H1 (cell line): ENCODE measurements at regions not wholly inside any gene's neighbourhood (a gene's known extent, or its start where the extent isn't known, plus 50 kb on each side); places are given as distances from the start of the nearest gene placed in this dataset.

Source experiments
- CTCF ChIA-PET: fragments of 300-600 bp; sonication (Branson Sonifier 250); formaldehyde crosslinking; loops from one replicate; lab custom pipeline; 2021; ENCODE audit not compliant: partially characterized antibody; lab: Charles Lee
- POLR2A ChIA-PET: fragments of 300-600 bp; sonication (Branson Sonifier 250); formaldehyde crosslinking; loops from one replicate; lab custom pipeline; 2021; ENCODE audit warnings: inconsistent platforms; ENCODE audit not compliant: partially characterized antibody; lab: Charles Lee
- DNase-seq, 2 experiments: peaks; one replicate each; pipeline versions ENCODE4 v3.0.0 to v3.0.0-alpha.2; 2010 to 2022; ENCODE audit warnings: low spot score in 2 of 2, low read depth in 1 of 2, mixed read lengths in 1 of 2
- FAIRE-seq: peaks from 2 replicates; lab custom pipeline; 2011; peaks lifted over from hg19 to GRCh38; lab: Jason Lieb, UNC
- H2AFZ ChIP-seq: 2 replicates; pipeline ENCODE4 v1.8.1; 2012; ENCODE audit warnings: low read length, inconsistent platforms
- H2AK5ac ChIP-seq: 2 replicates; pipeline ENCODE4 v1.6.1; 2013; ENCODE audit warnings: low read depth, low read length
- H2BK120ac ChIP-seq: replicated peaks from 2 replicates; pipeline ENCODE3; 2013; ENCODE audit warnings: low read depth, low read length, inconsistent platforms
- H2BK12ac ChIP-seq: 2 replicates; pipeline ENCODE4 v1.6.1; 2013; ENCODE audit warnings: low read depth, low read length
- H2BK15ac ChIP-seq: 2 replicates; pipeline ENCODE4 v1.6.1; 2013; ENCODE audit warnings: low read length
- H2BK20ac ChIP-seq: 2 replicates; pipeline ENCODE4 v1.6.1; 2013; ENCODE audit warnings: low read length
- H2BK5ac ChIP-seq: 2 replicates; pipeline ENCODE4 v1.6.1; 2013; ENCODE audit warnings: low read depth, low read length
- H3K14ac ChIP-seq: 2 replicates; pipeline ENCODE4 v1.6.1; 2013; ENCODE audit warnings: inconsistent platforms; ENCODE audit not compliant: insufficient read length
- H3K18ac ChIP-seq: 2 replicates; pipeline ENCODE4 v1.6.1; 2013; ENCODE audit warnings: low read length; ENCODE audit errors: extremely low read depth
- H3K23ac ChIP-seq: 2 replicates; pipeline ENCODE4 v1.6.1; 2013; ENCODE audit warnings: inconsistent platforms; ENCODE audit not compliant: insufficient read length
- H3K23me2 ChIP-seq: 2 replicates; pipeline ENCODE4 v1.6.1; 2013; ENCODE audit warnings: low read depth, low read length
- H3K27ac ChIP-seq: 2 replicates; pipeline ENCODE4 v1.6.1; 2011; ENCODE audit warnings: low read depth, low read length, inconsistent platforms
- H3K27me3 ChIP-seq, 4 experiments: replicated peaks in 1 of 4; 1 replicate in 1 of 4; 2 replicates in 3 of 4; pipeline versions ENCODE4 v1.6.1 to v1.8.1; 2011 to 2013; ENCODE audit warnings: low read length in 3 of 4, mild to moderate bottlenecking in 3 of 4, inconsistent platforms in 2 of 4, mixed read lengths in 2 of 4, moderate library complexity in 1 of 4; ENCODE audit not compliant: control insufficient read depth in 3 of 4, insufficient read depth in 3 of 4; ENCODE audit errors: extremely low read depth in 1 of 4
- H3K36me3 ChIP-seq, 4 experiments: 2 replicates each; pipeline versions ENCODE4 v1.6.1 to v1.8.1; 2011 to 2013; ENCODE audit warnings: mild to moderate bottlenecking in 4 of 4, low read length in 3 of 4, moderate library complexity in 2 of 4, control low read depth in 1 of 4, inconsistent platforms in 1 of 4; ENCODE audit not compliant: insufficient read depth in 4 of 4, control insufficient read depth in 2 of 4
- H3K4ac ChIP-seq: replicated peaks from 2 replicates; pipeline ENCODE3; 2013; ENCODE audit warnings: low read length, low read depth, mixed read lengths, inconsistent platforms; ENCODE audit not compliant: insufficient read length
- H3K4me1 ChIP-seq, 4 experiments: replicated peaks in 1 of 4; 1 replicate in 1 of 4; 2 replicates in 3 of 4; pipeline versions ENCODE4 v1.6.1 to v1.8.1; 2011 to 2013; ENCODE audit warnings: low read length in 3 of 4, inconsistent platforms in 2 of 4, mixed read lengths in 1 of 4; ENCODE audit not compliant: insufficient read depth in 4 of 4, control insufficient read depth in 3 of 4
- H3K4me2 ChIP-seq, 2 experiments: 2 replicates each; pipeline versions ENCODE4 v1.6.1 to v1.8.1; 2011 to 2013; ENCODE audit warnings: low read depth in 2 of 2, low read length in 2 of 2, control low read depth in 1 of 2, inconsistent platforms in 1 of 2, mild to moderate bottlenecking in 1 of 2; ENCODE audit not compliant: insufficient read depth in 1 of 2
- H3K4me3 ChIP-seq, 4 experiments: fragments of 200-600, 300-600 bp in 1 of 4; sonication (generic), shearing (Covaris generic), sonication (Bioruptor Twin) in 1 of 4; 2 replicates each; pipeline versions ENCODE4 v1.5.1 to v1.8.1; 2011 to 2016; ENCODE audit warnings: low read length in 4 of 4, low read depth in 3 of 4, control low read depth in 2 of 4, inconsistent platforms in 2 of 4, mild to moderate bottlenecking in 2 of 4, mixed read lengths in 1 of 4, moderate library complexity in 1 of 4; ENCODE audit not compliant: insufficient read depth in 2 of 4; ENCODE audit errors: extremely low read depth in 1 of 4
- H3K56ac ChIP-seq: replicated peaks from 2 replicates; pipeline ENCODE3; 2013; ENCODE audit warnings: low read depth, mild to moderate bottlenecking, mixed read lengths, low read length, inconsistent platforms; ENCODE audit not compliant: insufficient read length
- H3K79me1 ChIP-seq: 2 replicates; pipeline ENCODE4 v1.6.1; 2013; ENCODE audit warnings: low read depth, low read length, control low read depth
- H3K79me2 ChIP-seq, 2 experiments: 2 replicates each; pipeline versions ENCODE4 v1.6.1 to v1.8.1; 2012 to 2013; ENCODE audit warnings: low read length in 2 of 2, mild to moderate bottlenecking in 2 of 2, inconsistent platforms in 1 of 2; ENCODE audit not compliant: insufficient read depth in 2 of 2, control insufficient read depth in 1 of 2
- H3K9ac ChIP-seq, 4 experiments: replicated peaks in 1 of 4; 1 replicate in 1 of 4; 2 replicates in 3 of 4; pipeline versions ENCODE4 v1.6.1 to v1.8.1; 2011 to 2013; ENCODE audit warnings: low read depth in 3 of 4, low read length in 3 of 4, control low read depth in 2 of 4, mild to moderate bottlenecking in 2 of 4, moderate library complexity in 2 of 4, inconsistent platforms in 1 of 4; ENCODE audit errors: extremely low read depth in 1 of 4
- H3K9me3 ChIP-seq, 2 experiments: 2 replicates each; pipeline versions ENCODE4 v1.6.1 to v1.8.1; 2012 to 2013; ENCODE audit warnings: mild to moderate bottlenecking in 2 of 2, moderate library complexity in 2 of 2, control low read depth in 1 of 2, inconsistent platforms in 1 of 2, low read depth in 1 of 2, low read length in 1 of 2, mixed read lengths in 1 of 2; ENCODE audit not compliant: insufficient read depth in 2 of 2
- H4K20me1 ChIP-seq, 2 experiments: replicated peaks in 1 of 2; 2 replicates each; pipeline versions ENCODE3 to v1.8.1; 2011 to 2013; ENCODE audit warnings: inconsistent platforms in 2 of 2, low read length in 2 of 2, mild to moderate bottlenecking in 1 of 2; ENCODE audit not compliant: insufficient read depth in 2 of 2, control insufficient read depth in 1 of 2
- H4K5ac ChIP-seq: 2 replicates; pipeline ENCODE4 v1.6.1; 2013; ENCODE audit warnings: low read length, low read depth, mixed read lengths, inconsistent platforms; ENCODE audit not compliant: insufficient read length
- H4K8ac ChIP-seq: 2 replicates; pipeline ENCODE4 v1.8.0; 2013; ENCODE audit warnings: mild to moderate bottlenecking, moderate library complexity, low read length, inconsistent platforms; ENCODE audit not compliant: insufficient read depth; ENCODE audit errors: extremely low read depth
- H4K91ac ChIP-seq: replicated peaks from 2 replicates; pipeline ENCODE3; 2013; ENCODE audit warnings: low read length, mixed read lengths, inconsistent platforms; ENCODE audit not compliant: insufficient read length
- ASH2L ChIP-seq: fragments of 200-600, 300-600 bp; sonication (generic); IDR thresholded peaks from one replicate; pipeline ENCODE4 v1.7.1; 2017; ENCODE audit warnings: low read length
- CBX5 ChIP-seq: fragments of 300-800, 300-1000 bp; sonication (generic); IDR thresholded peaks from 2 replicates; pipeline ENCODE4 v1.7.1; 2016; ENCODE audit warnings: antibody characterized with exemption, low read length, low read depth
- CTBP2 ChIP-seq: IDR thresholded peaks from 2 replicates; pipeline ENCODE4 v1.7.0; 2011; ENCODE audit warnings: borderline replicate concordance, mild to moderate bottlenecking, moderate library complexity, mixed read lengths, low read length; ENCODE audit not compliant: insufficient read depth, insufficient read length
- EZH2 ChIP-seq: fragments of 200-600 bp; sonication (generic); IDR thresholded peaks from 2 replicates; pipeline ENCODE4 v1.7.1; 2012; ENCODE audit warnings: low read depth, mild to moderate bottlenecking, moderate library complexity, low read length, inconsistent platforms; ENCODE audit not compliant: severe bottlenecking
- FOSL1 ChIP-seq: IDR thresholded peaks from 2 replicates; pipeline ENCODE4 v1.6.1; 2011; ENCODE audit warnings: mild to moderate bottlenecking, low read depth, low read length, moderate library complexity; ENCODE audit not compliant: insufficient read depth
- MAFK ChIP-seq: IDR thresholded peaks from 2 replicates; pipeline ENCODE4 v1.6.1; 2012; ENCODE audit warnings: low read depth, mild to moderate bottlenecking, improper control_type of control experiment, low read length
- NANOG ChIP-seq: IDR thresholded peaks from 2 replicates; pipeline ENCODE4 v1.6.1; 2011; ENCODE audit warnings: low read length, low read depth, mild to moderate bottlenecking, inconsistent platforms; ENCODE audit not compliant: insufficient read depth, poor library complexity, severe bottlenecking
- POLR2A ChIP-seq, 2 experiments: IDR thresholded peaks; 1 replicate in 1 of 2; 2 replicates in 1 of 2; pipeline ENCODE4 v1.6.1; 2011; ENCODE audit warnings: low read depth in 2 of 2, low read length in 2 of 2, mild to moderate bottlenecking in 2 of 2; ENCODE audit errors: control extremely low read depth in 1 of 2
- RNF2 ChIP-seq: fragments of 200-900, 300-1000 bp; sonication (generic); IDR thresholded peaks from 2 replicates; pipeline ENCODE4 v1.7.1; 2016; ENCODE audit warnings: borderline replicate concordance, low read depth, mild to moderate bottlenecking, antibody characterized with exemption, low read length; ENCODE audit not compliant: poor library complexity, severe bottlenecking; ENCODE audit errors: missing control alignments
- SIRT6 ChIP-seq: IDR thresholded peaks from one replicate; pipeline ENCODE4 v1.7.1; 2012; ENCODE audit warnings: low read length, inconsistent platforms
- SP1 ChIP-seq: IDR thresholded peaks from 2 replicates; pipeline ENCODE4 v1.6.1; 2011; ENCODE audit warnings: low read depth, low read length
- SP2 ChIP-seq: IDR thresholded peaks from 2 replicates; pipeline ENCODE4 v1.6.1; 2012; ENCODE audit warnings: mild to moderate bottlenecking, low read length, inconsistent platforms
- SUZ12 ChIP-seq: fragments of 200-600 bp; sonication (generic); IDR thresholded peaks from 2 replicates; pipeline ENCODE4 v1.6.1; 2012; ENCODE audit warnings: mild to moderate bottlenecking, inconsistent platforms, low read length, moderate library complexity, mixed read lengths
- TAF1 ChIP-seq: IDR thresholded peaks from 2 replicates; pipeline ENCODE4 v1.6.1; 2011; ENCODE audit warnings: mild to moderate bottlenecking, low read depth, low read length
- ZNF274 ChIP-seq: IDR thresholded peaks from 2 replicates; pipeline ENCODE4 v1.7.0; 2012; ENCODE audit warnings: low read length, borderline replicate concordance; ENCODE audit errors: extremely low read depth
- WGBS, 2 experiments: shearing (Covaris generic) in 1 of 2; methylation state at CpG; one replicate each; pipeline versions ENCODE4 v1.1.6 to v1.1.7; 2013 to 2015; ENCODE audit warnings: low lambda C conversion rate in 2 of 2, mixed read lengths in 2 of 2, inconsistent platforms in 1 of 2, low coverage in 1 of 2, missing lambda C conversion rate in 1 of 2; ENCODE audit not compliant: insufficient replicate concordance in 2 of 2, insufficient coverage in 1 of 2, insufficient read length in 1 of 2; ENCODE audit errors: extremely low coverage in 1 of 2, missing lambda C conversion rate in 1 of 2; 5-methylcytosine and 5-hydroxymethylcytosine counted together

GRCh38 chr2:200180943-200181342 is 125.5 kb upstream of the SPATS2L start:
- FAIRE-seq (no peak), DNase-seq (no peak)
- Histone ChIP-seq H3K4me1 (peaks cover 0 to 6% (median 0%) of the 10 kb centered on the region in 4 experiments; a peak in 1 of 7 replicates), H3K18ac (no peak overlapping the region), H4K91ac (peak overlapping the region; percentile 54), H4K8ac (no peak overlapping the region), H2AK5ac (no peak overlapping the region), H2BK20ac (peak overlapping the region; percentile 17; the same call in 1 of the 2 replicates), H4K5ac (no peak overlapping the region), H3K79me2 (no peaks in the 10 kb centered on the region), H3K4ac (peak overlapping the region; percentile 89), H2BK120ac (no peak overlapping the region), H3K27me3 (no peaks in the 10 kb centered on the region; a peak in 1 of 7 replicates), H3K56ac (no peak overlapping the region), H2BK12ac (peak overlapping the region; percentile 10; the same call in 1 of the 2 replicates), H3K23me2 (no peaks in the 10 kb centered on the region), H3K4me2 (no peak overlapping the region), H3K9me3 (no peaks in the 10 kb centered on the region), H4K20me1 (no peaks in the 10 kb centered on the region), H2BK15ac (no peak overlapping the region), H3K36me3 (no peaks in the 10 kb centered on the region), H2BK5ac (no peak overlapping the region), H3K9ac (no peak overlapping the region), H3K27ac (no peak overlapping the region), H3K23ac (no peak overlapping the region), H3K4me3 (no peak overlapping the region), H2AFZ (0 out of 2 replicates have a peak overlapping the region, but pooled peaks have one; percentile 31), H3K14ac (no peak overlapping the region), H3K79me1 (no peaks in the 10 kb centered on the region)
- CTCF ChIA-PET, result interaction anchor here (0.6 to 3.9 kb wide), 4 partner anchors 19 to 304 kb away, joined by 3 to 25 read pairs (median 3); no protein-coding TSS in a partner anchor
- 91% methylated on average over 3 of the region's 3 CpGs; no CpG with 5 or more reads in 1 of the 2 experiments for WGBS, 2 experiments
- POLR2A ChIA-PET, result interaction anchor here (1.6 kb wide), 1 partner anchor 13 kb away, joined by 3 read pairs; no protein-coding TSS in a partner anchor
- TF ChIP-seq CBX5 (no peak), EZH2 (no peak), SP2 (no peak), RNF2 (no peak), SUZ12 (no peak), SP1 (no peak), NANOG (no peak), ASH2L (no peak), TAF1 (no peak), FOSL1 (no peak), CTBP2 (no peak), POLR2A (IDR thresholded peaks at IDR 0.05; ENCODE audit: control extremely low read depth in 1 of 2, low read depth in 2 of 2, low read length in 2 of 2) (no peak), ZNF274 (no peak), SIRT6 (no peak), MAFK (no peak)
